Parathyroid adenoma (tissue), 2 donors: ENCODE measurements at regions not wholly inside any gene's neighbourhood (a gene's known extent, or its start where the extent isn't known, plus 50 kb on each side); places are given as distances from the start of the nearest gene placed in this dataset.
A peak's percentile ranks its signal among the peaks of the same experiment; 100 is the strongest.

Experiments
- H2AFZ ChIP-seq: fragments of 300-600 bp; sonication (generic); one replicate; pipeline ENCODE4 v1.7.0; 2017; ENCODE audit warnings: antibody characterized with exemption, mild to moderate bottlenecking
- H3K27ac ChIP-seq: fragments of 300-600 bp; sonication (generic); one replicate; pipeline ENCODE4 v1.7.0; 2017
- H3K27me3 ChIP-seq: fragments of 300-600 bp; sonication (generic); one replicate; pipeline ENCODE4 v1.7.0; 2017; ENCODE audit warnings: low read length; ENCODE audit not compliant: control insufficient read depth, insufficient read depth
- H3K36me3 ChIP-seq: fragments of 300-600 bp; sonication (generic); one replicate; pipeline ENCODE4 v1.7.0; 2017; ENCODE audit warnings: low read length; ENCODE audit not compliant: control insufficient read depth, insufficient read depth
- H3K4me1 ChIP-seq: fragments of 300-600 bp; sonication (generic); one replicate; pipeline ENCODE4 v1.7.0; 2017; ENCODE audit warnings: control low read depth
- H3K4me2 ChIP-seq: fragments of 300-600 bp; sonication (generic); one replicate; pipeline ENCODE4 v1.7.0; 2017; ENCODE audit warnings: low read length
- H3K4me3 ChIP-seq: fragments of 300-600 bp; sonication (generic); one replicate; pipeline ENCODE4 v1.7.0; 2017; ENCODE audit warnings: low read depth, low read length
- H3K79me2 ChIP-seq: fragments of 300-600 bp; sonication (generic); one replicate; pipeline ENCODE4 v1.7.0; 2017; ENCODE audit warnings: control low read depth
- H3K9ac ChIP-seq: fragments of 300-600 bp; sonication (generic); one replicate; pipeline ENCODE4 v1.7.0; 2017; ENCODE audit warnings: mild to moderate bottlenecking
- H3K9me3 ChIP-seq: fragments of 300-600 bp; sonication (generic); one replicate; pipeline ENCODE4 v1.7.0; 2017; ENCODE audit warnings: low read length; ENCODE audit not compliant: control insufficient read depth
- TF ChIP-seq, protein P1 (sequence below): fragments of 300-600 bp; sonication (generic); IDR thresholded peaks from one replicate; pipeline ENCODE4 v1.7.0; 2017; ENCODE audit warnings: antibody characterized with exemption, mild to moderate bottlenecking
- donor health status: primary hyperparathyroidism.

GRCh38 chr6:119979862-119980261 lies 630.3 kb upstream of the MAN1A1 start:
- peaks cover 2% of the 10 kb centered on the region for H3K9me3 ChIP-seq
- no peaks in the 10 kb centered on the region for H3K27me3 ChIP-seq
- H3K4me1 ChIP-seq = no peaks in the 10 kb centered on the region
- H3K9ac ChIP-seq = no peak overlapping the region
- H3K36me3 ChIP-seq = no peaks in the 10 kb centered on the region
- H3K4me3 ChIP-seq = no peak overlapping the region
- H3K4me2 ChIP-seq = no peak overlapping the region
- no peak overlapping the region for H2AFZ ChIP-seq
- TF ChIP-seq, protein P1, sequence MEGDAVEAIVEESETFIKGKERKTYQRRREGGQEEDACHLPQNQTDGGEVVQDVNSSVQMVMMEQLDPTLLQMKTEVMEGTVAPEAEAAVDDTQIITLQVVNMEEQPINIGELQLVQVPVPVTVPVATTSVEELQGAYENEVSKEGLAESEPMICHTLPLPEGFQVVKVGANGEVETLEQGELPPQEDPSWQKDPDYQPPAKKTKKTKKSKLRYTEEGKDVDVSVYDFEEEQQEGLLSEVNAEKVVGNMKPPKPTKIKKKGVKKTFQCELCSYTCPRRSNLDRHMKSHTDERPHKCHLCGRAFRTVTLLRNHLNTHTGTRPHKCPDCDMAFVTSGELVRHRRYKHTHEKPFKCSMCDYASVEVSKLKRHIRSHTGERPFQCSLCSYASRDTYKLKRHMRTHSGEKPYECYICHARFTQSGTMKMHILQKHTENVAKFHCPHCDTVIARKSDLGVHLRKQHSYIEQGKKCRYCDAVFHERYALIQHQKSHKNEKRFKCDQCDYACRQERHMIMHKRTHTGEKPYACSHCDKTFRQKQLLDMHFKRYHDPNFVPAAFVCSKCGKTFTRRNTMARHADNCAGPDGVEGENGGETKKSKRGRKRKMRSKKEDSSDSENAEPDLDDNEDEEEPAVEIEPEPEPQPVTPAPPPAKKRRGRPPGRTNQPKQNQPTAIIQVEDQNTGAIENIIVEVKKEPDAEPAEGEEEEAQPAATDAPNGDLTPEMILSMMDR = no peak
- H3K27ac ChIP-seq = no peak overlapping the region
- no peaks in the 10 kb centered on the region for H3K79me2 ChIP-seq

GRCh38 chr6:119978274-119978889 lies 628.8 kb upstream of the MAN1A1 start:
- no peak overlapping the region for H3K27ac ChIP-seq
- TF ChIP-seq, protein P1 = peak; percentile 35
- no peak overlapping the region for H3K9ac ChIP-seq
- no peaks in the 10 kb centered on the region for H3K4me1 ChIP-seq
- no peak overlapping the region for H2AFZ ChIP-seq
- H3K79me2 ChIP-seq = no peaks in the 10 kb centered on the region
- H3K4me3 ChIP-seq = no peak overlapping the region
- H3K36me3 ChIP-seq = no peaks in the 10 kb centered on the region
- H3K4me2 ChIP-seq = no peak overlapping the region
- peaks cover 2% of the 10 kb centered on the region for H3K9me3 ChIP-seq
- no peaks in the 10 kb centered on the region for H3K27me3 ChIP-seq

DNA sequence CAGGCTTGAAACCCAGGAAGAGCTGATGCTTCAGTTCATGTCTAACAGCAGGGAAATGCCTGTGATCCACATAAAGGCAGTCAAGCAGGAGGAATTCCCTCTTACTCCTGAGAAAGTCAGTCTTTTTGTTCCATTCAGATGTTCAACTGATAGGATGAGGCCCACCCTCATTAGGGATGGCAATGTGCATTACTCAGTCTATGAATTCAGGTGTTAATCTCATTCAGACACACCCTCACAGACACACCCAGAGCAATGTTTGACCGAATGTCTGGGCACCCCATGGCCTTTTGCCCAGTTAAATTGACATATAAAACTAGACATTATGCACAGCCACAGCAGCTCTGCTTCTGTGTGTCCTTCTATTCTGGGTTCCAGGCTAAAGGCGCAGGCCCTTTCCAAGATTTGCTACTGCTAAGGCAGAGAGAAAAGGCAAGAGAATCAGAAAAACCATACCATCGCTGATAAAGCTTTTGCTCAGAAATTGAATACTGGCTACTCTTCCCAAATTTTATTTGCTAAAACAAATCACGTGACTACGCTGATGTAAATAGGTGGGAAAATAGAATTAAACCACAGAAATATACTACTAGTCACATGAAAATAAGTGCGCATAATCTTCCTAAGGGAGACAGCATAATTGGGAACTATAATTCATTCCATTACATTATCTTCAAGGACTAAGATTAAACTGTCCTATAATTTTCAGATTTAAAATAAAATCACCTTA lies 625.0 kb upstream of the MAN1A1 start:
- no peak overlapping the region for H3K4me2 ChIP-seq
- no peak overlapping the region for H3K4me3 ChIP-seq
- H3K9me3 ChIP-seq = peaks cover 2% of the 10 kb centered on the region
- H2AFZ ChIP-seq = no peak overlapping the region
- no peaks in the 10 kb centered on the region for H3K4me1 ChIP-seq
- TF ChIP-seq, protein P1 = no peak
- no peaks in the 10 kb centered on the region for H3K27me3 ChIP-seq
- no peaks in the 10 kb centered on the region for H3K79me2 ChIP-seq
- no peaks in the 10 kb centered on the region for H3K36me3 ChIP-seq
- H3K27ac ChIP-seq = no peak overlapping the region
- no peak overlapping the region for H3K9ac ChIP-seq

DNA sequence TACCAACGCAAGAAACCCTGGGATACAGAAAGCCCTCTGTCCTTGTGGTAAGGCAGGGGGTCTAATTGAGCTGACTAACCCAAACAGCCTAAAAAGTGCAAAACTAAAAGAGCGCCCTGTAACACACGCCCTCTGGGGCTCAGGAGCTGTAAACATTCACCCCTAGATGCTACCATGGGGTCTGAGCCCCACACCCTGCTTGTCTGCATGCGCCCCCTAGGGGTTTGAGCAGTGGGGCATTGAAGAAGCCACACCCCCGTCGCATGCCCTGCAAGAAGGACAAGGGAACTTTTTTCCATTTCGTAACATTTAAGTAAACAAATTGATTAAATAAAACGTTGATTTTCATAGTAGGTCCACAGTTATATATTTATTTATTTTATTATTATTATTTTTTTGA lies 616.9 kb upstream of the MAN1A1 start:
- Histone ChIP-seq H2AFZ (no peak overlapping the region), H3K27ac (no peak overlapping the region), H3K4me2 (no peak overlapping the region), H3K4me3 (no peak overlapping the region), H3K4me1 (no peaks in the 10 kb centered on the region), H3K79me2 (no peaks in the 10 kb centered on the region), H3K27me3 (no peaks in the 10 kb centered on the region), H3K9ac (no peak overlapping the region), H3K9me3 (peaks cover 4% of the 10 kb centered on the region), H3K36me3 (no peaks in the 10 kb centered on the region)
- TF ChIP-seq, protein P1 = no peak

- TF ChIP-seq, protein P1 = no peak
- Histone ChIP-seq H3K36me3 (no peaks in the 10 kb centered on the region), H3K9me3 (peaks cover 4% of the 10 kb centered on the region), H2AFZ (no peak overlapping the region), H3K27me3 (no peaks in the 10 kb centered on the region), H3K4me3 (no peak overlapping the region), H3K79me2 (no peaks in the 10 kb centered on the region), H3K27ac (no peak overlapping the region), H3K4me1 (no peaks in the 10 kb centered on the region), H3K9ac (no peak overlapping the region), H3K4me2 (no peak overlapping the region)
Measured at GRCh38 chr6:119965900-119966299, 616.3 kb upstream of the MAN1A1 start.
